ENCODE measurements at regions not wholly inside any gene's neighbourhood (a gene's known extent, or its start where the extent isn't known, plus 50 kb on each side); places are given as distances from the start of the nearest gene placed in this dataset.

- no TSS peak for BruUV-seq (replicated peaks)
- no peaks in the 10 kb centered on the region for H4K20me1 ChIP-seq (ENCODE audit: insufficient read depth, low read length)
- no peaks in the 10 kb centered on the region for H3K79me2 ChIP-seq (ENCODE audit: insufficient read depth, low read depth, low read length)
- H3K4me1 ChIP-seq (ENCODE audit: insufficient read depth, low read length, poor library complexity, severe bottlenecking): no peaks in the 10 kb centered on the region
- no peak overlapping the region for H3K27ac ChIP-seq (ENCODE audit: low read depth, low read length, poor library complexity, severe bottlenecking)
- ChIA-PET POLR2A (no interaction called here), CTCF (ENCODE audit: unreplicated experiment) (no interaction called here)
- no peaks in the 10 kb centered on the region for H3K9me3 ChIP-seq (ENCODE audit: low read length)
- no peak overlapping the region for H2AFZ ChIP-seq (ENCODE audit: low read length)
- H3K9me2 ChIP-seq (ENCODE audit: insufficient read depth, low read length): no peaks in the 10 kb centered on the region
- no peak for TF ChIP-seq EZH2phosphoT487 (IDR thresholded peaks at IDR 0.05; ENCODE audit: borderline replicate concordance, low read depth, low read length)
- TF ChIP-seq CTCF (conservative IDR thresholded peaks at IDR 0.05; ENCODE audit: low read length): no peak
- no peak for DNase-seq (ENCODE audit: low spot score)
- intact Hi-C loops (cut with micrococcal nuclease; ENCODE audit: unreplicated experiment): no loop called here
- H3K36me3 ChIP-seq (ENCODE audit: insufficient read depth, low read length): no peaks in the 10 kb centered on the region
- no peak overlapping the region for H3K4me3 ChIP-seq (ENCODE audit: low read depth, low read length, poor library complexity, severe bottlenecking)
- no peak overlapping the region for H3K4me2 ChIP-seq (ENCODE audit: low read length)
These were observed 184.2 kb downstream of the EFNB2 start for GRCh38 chr13:106351251-106351650.

GRCh38 chr13:106350208-106350607, 185.3 kb downstream of the EFNB2 start:
- Histone ChIP-seq H3K9me3 (ENCODE audit: low read length) (no peaks in the 10 kb centered on the region), H3K4me1 (ENCODE audit: insufficient read depth, low read length, poor library complexity, severe bottlenecking) (no peaks in the 10 kb centered on the region), H3K79me2 (ENCODE audit: insufficient read depth, low read depth, low read length) (no peaks in the 10 kb centered on the region), H3K9me2 (ENCODE audit: insufficient read depth, low read length) (no peaks in the 10 kb centered on the region), H3K36me3 (ENCODE audit: insufficient read depth, low read length) (no peaks in the 10 kb centered on the region), H2AFZ (ENCODE audit: low read length) (no peak overlapping the region), H3K4me2 (ENCODE audit: low read length) (no peak overlapping the region), H3K27ac (ENCODE audit: low read depth, low read length, poor library complexity, severe bottlenecking) (no peak overlapping the region), H3K4me3 (ENCODE audit: low read depth, low read length, poor library complexity, severe bottlenecking) (no peak overlapping the region), H4K20me1 (ENCODE audit: insufficient read depth, low read length) (no peaks in the 10 kb centered on the region)
- intact Hi-C loops (cut with micrococcal nuclease; ENCODE audit: unreplicated experiment): no loop called here
- no TSS peak for BruUV-seq (replicated peaks)
- DNase-seq (ENCODE audit: low spot score): no peak
- ChIA-PET CTCF (ENCODE audit: unreplicated experiment) (no interaction called here), POLR2A (no interaction called here)
- TF ChIP-seq EZH2phosphoT487 (IDR thresholded peaks at IDR 0.05; ENCODE audit: borderline replicate concordance, low read depth, low read length): no peak
- TF ChIP-seq CTCF (conservative IDR thresholded peaks at IDR 0.05; ENCODE audit: low read length): no peak

GRCh38 chr13:106349080-106349931, 186.2 kb downstream of the EFNB2 start:
- ChIA-PET CTCF (ENCODE audit: unreplicated experiment) (no interaction called here), POLR2A (no interaction called here)
- Histone ChIP-seq H3K4me1 (ENCODE audit: insufficient read depth, low read length, poor library complexity, severe bottlenecking) (no peaks in the 10 kb centered on the region), H3K9me2 (ENCODE audit: insufficient read depth, low read length) (no peaks in the 10 kb centered on the region), H3K4me2 (ENCODE audit: low read length) (no peak overlapping the region), H2AFZ (ENCODE audit: low read length) (no peak overlapping the region), H3K27ac (ENCODE audit: low read depth, low read length, poor library complexity, severe bottlenecking) (no peak overlapping the region), H3K79me2 (ENCODE audit: insufficient read depth, low read depth, low read length) (no peaks in the 10 kb centered on the region), H3K9me3 (ENCODE audit: low read length) (no peaks in the 10 kb centered on the region), H3K4me3 (ENCODE audit: low read depth, low read length, poor library complexity, severe bottlenecking) (no peak overlapping the region), H4K20me1 (ENCODE audit: insufficient read depth, low read length) (no peaks in the 10 kb centered on the region), H3K36me3 (ENCODE audit: insufficient read depth, low read length) (no peaks in the 10 kb centered on the region)
- no TSS peak for BruUV-seq (replicated peaks)
- TF ChIP-seq CTCF (conservative IDR thresholded peaks at IDR 0.05; ENCODE audit: low read length) (no peak), EZH2phosphoT487 (IDR thresholded peaks at IDR 0.05; ENCODE audit: borderline replicate concordance, low read depth, low read length) (no peak)
- intact Hi-C loops (cut with micrococcal nuclease; ENCODE audit: unreplicated experiment): no loop called here
- no peak for DNase-seq (ENCODE audit: low spot score)

Data from OCI-LY7 (cell line).